ENCODE measurements at regions not wholly inside any gene's neighbourhood (a gene's known extent, or its start where the extent isn't known, plus 50 kb on each side); places are given as distances from the start of the nearest gene placed in this dataset.

DNA sequence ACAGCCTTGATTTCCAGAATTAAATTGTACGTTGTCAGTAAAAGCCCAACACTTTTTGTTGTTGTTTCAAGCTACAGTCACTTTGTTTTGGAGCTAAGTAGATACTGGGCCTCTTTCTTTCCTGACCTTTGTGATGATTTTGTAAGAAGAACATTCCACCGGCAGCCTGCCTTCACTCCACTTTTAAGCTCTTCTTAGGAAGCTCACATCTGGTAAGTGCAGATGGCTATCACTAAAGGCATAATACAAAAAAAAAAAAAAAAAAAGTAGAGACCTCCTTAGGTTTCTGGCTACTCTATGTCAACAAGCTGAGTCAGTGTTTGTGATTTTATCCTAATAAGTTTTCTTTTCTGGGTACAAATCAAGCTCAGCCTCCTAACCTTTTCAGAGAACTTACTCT is 1922.1 kb upstream of the WWC1 start:
- TF ChIP-seq, protein P1, sequence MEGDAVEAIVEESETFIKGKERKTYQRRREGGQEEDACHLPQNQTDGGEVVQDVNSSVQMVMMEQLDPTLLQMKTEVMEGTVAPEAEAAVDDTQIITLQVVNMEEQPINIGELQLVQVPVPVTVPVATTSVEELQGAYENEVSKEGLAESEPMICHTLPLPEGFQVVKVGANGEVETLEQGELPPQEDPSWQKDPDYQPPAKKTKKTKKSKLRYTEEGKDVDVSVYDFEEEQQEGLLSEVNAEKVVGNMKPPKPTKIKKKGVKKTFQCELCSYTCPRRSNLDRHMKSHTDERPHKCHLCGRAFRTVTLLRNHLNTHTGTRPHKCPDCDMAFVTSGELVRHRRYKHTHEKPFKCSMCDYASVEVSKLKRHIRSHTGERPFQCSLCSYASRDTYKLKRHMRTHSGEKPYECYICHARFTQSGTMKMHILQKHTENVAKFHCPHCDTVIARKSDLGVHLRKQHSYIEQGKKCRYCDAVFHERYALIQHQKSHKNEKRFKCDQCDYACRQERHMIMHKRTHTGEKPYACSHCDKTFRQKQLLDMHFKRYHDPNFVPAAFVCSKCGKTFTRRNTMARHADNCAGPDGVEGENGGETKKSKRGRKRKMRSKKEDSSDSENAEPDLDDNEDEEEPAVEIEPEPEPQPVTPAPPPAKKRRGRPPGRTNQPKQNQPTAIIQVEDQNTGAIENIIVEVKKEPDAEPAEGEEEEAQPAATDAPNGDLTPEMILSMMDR (IDR thresholded peaks at IDR 0.05; ENCODE audit: extremely low read depth, missing control alignments), result no peak
- no peak for DNase-seq (ENCODE audit: low spot score)

DNA sequence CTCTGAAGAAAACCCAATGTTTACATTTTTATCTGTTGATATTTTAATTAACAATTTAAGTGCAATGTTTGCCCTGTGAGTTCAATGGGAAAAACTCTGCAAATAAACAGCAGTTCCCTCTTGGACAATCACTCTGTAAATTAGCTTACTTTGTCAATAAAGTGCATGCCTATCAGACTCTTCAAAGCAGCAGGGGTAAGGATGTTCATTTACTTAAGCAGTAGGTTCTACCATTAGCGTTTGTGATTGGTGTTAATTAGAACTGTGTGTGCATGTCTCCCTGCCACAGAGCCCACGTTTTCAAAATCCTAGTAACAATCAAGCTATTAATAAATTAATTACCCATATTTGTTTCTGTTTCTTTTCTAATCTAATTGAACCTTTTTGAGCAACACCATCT is 1921.6 kb upstream of the WWC1 start:
- TF ChIP-seq, protein P1 (IDR thresholded peaks at IDR 0.05; ENCODE audit: extremely low read depth, missing control alignments), result no peak
- DNase-seq (ENCODE audit: low spot score), result no peak

DNA sequence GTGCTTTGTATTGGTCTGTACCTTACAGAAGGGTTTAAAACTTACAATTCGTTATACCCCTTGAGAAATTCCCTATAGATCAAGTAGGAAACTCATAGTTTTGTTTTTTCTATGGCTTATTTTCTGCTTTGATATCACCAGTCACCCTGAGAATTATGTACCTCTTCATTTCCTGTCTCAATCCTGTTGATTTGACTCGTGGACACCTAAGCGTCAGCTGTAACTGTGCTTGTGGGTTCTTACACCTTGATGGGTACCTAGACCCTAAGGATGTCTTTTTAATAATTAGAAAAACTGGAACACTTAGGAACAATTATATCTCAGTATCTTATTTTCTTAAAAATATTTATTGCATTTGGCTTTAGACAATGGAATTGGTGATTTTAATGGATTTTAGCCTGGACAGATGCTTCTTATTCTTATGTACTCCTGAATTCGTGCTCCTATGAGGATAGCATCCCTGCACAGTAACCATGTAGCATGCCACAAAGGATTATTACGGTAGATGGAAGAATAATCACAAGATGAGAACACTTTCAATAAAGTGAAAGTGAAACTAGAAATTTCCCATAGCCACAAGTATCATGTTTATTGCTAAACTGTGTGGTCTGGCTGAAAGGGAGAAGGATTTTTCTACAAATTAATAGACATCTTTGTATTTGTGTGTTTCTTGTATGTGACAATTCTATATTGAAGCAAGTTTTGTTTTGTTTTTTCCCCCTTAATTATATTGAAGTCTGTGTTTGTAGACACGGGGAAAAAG is 1920.3 kb upstream of the WWC1 start:
- TF ChIP-seq, protein P1 (IDR thresholded peaks at IDR 0.05; ENCODE audit: extremely low read depth, missing control alignments), result no peak
- no peak for DNase-seq (ENCODE audit: low spot score)

DNA sequence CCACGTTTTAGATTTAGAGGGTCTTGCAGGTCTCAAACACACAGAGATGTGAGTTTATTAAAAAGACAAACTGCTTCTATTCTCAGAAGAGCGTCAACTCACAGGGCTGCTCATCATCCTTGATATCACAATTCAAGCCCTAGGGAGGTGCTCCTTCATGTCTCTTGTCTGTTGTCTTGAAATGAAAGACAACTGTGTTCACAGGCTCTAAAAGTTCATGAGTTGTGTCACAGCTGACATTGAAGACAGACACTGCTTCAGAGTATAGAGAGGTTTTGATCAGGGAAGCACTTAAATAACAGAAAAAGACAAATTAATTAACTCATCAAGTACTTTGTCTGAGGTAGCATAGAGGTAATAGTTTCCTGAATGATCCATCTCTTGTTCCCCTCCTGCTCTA is 1917.6 kb upstream of the WWC1 start:
- TF ChIP-seq, protein P1 (IDR thresholded peaks at IDR 0.05; ENCODE audit: extremely low read depth, missing control alignments), result no peak
- no peak for DNase-seq (ENCODE audit: low spot score)

DNA sequence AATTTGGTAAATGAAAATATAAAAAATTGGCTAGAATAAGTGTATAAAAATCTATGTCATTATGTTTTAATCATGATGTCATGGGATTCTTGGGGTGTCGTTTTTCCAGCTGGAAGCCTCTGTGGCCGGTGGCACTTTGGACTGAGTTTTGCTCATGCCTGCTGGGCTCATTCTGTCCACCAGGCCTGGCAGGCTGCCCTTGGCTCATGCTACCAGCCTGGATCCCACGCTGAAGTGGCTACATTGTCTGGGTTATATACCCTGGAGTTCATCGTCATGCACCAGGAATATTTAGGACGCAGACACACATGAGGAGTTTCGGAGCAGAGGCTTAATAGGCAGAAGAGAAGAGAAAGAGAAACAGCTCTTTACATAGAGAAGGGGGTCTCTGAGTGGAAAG is 1913.7 kb upstream of the WWC1 start:
- TF ChIP-seq, protein P1 (IDR thresholded peaks at IDR 0.05; ENCODE audit: extremely low read depth, missing control alignments), result no peak
- DNase-seq (ENCODE audit: low spot score), result no peak

DNA sequence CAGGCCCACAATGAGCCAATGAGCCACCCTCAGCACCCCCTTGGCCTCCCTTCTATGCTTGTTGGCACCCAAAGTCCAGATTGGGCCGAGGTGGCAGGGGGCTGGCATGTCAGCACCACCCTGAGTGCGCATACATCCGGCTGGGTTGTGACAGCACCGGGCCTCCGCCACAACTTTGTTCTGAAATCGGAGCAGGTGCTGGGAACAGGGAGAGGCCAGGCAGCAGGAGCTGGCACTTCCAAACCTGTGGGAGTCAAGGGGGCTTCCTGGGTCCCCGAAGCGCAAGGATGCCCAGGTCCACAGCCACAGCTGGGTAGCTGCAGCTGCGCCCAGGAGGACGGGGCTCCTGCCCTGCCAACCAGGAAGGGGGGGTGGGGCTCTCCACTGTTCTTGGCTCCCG is 1911.9 kb upstream of the WWC1 start:
- TF ChIP-seq, protein P1 (IDR thresholded peaks at IDR 0.05; ENCODE audit: extremely low read depth, missing control alignments), result no peak
- DNase-seq (ENCODE audit: low spot score), result no peak

DNA sequence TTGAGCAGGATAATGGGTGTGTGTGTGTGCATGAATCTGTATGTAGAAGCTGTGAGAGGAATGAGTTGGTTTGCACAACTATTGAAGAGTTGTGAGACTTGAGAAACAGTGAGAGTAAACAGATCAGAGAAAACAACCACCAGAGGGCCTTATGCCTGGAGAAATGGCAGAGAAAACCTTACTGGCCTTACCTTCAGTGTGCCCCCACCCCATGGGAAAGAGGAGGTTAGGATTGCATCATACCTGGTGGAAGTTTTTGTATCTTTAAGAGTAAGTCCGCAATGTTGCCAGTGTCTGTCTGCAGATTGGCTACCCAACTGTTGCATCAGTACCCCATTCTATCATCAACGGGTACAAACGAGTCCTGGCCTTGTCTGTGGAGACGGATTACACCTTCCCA is 1909.4 kb upstream of the WWC1 start:
- TF ChIP-seq, protein P1 (IDR thresholded peaks at IDR 0.05; ENCODE audit: extremely low read depth, missing control alignments), result no peak
- no peak for DNase-seq (ENCODE audit: low spot score)
